Aorta (tissue), 5 donors: ENCODE measurements at regions not wholly inside any gene's neighbourhood (a gene's known extent, or its start where the extent isn't known, plus 50 kb on each side); places are given as distances from the start of the nearest gene placed in this dataset.

Experiments
- ATAC-seq: fragments of 200-7000 bp; cut with Tn5 transposase; one replicate; pipeline ENCODE4 v1.9.1; 2022; ENCODE audit warnings: moderate library complexity; ENCODE audit not compliant: low FRiP score
- DNase-seq, 2 donors: peaks; one replicate each; pipeline ENCODE4 v3.0.0-alpha.2; 2020
- H3K27ac ChIP-seq, 2 donors: one replicate each; pipeline ENCODE4 v1.5.1; 2013; ENCODE audit warnings: low read length in 2 of 2, mild to moderate bottlenecking in 2 of 2, moderate library complexity in 2 of 2, control low read depth in 1 of 2, inconsistent platforms in 1 of 2, low read depth in 1 of 2
- H3K27me3 ChIP-seq, 2 donors: one replicate each; pipeline ENCODE4 v1.6.1; 2013; ENCODE audit warnings: control low read depth in 1 of 2, low read length in 1 of 2, mild to moderate bottlenecking in 1 of 2, moderate library complexity in 1 of 2; ENCODE audit not compliant: insufficient read depth in 2 of 2, control insufficient read depth in 1 of 2
- H3K36me3 ChIP-seq, 2 donors: one replicate each; pipeline ENCODE4 v1.6.1; 2013; ENCODE audit warnings: control low read depth in 1 of 2, low read length in 1 of 2, mild to moderate bottlenecking in 1 of 2; ENCODE audit not compliant: insufficient read depth in 2 of 2, control insufficient read depth in 1 of 2
- H3K4me1 ChIP-seq, 2 donors: one replicate each; pipeline ENCODE4 v1.6.1; 2013; ENCODE audit warnings: low read length in 2 of 2, control low read depth in 1 of 2, mild to moderate bottlenecking in 1 of 2, moderate library complexity in 1 of 2; ENCODE audit not compliant: insufficient read depth in 2 of 2, control insufficient read depth in 1 of 2
- H3K4me3 ChIP-seq, 2 donors: one replicate each; pipeline ENCODE4 v1.5.1; 2013; ENCODE audit warnings: low read length in 2 of 2, control low read depth in 1 of 2, mild to moderate bottlenecking in 1 of 2
- H3K9me3 ChIP-seq: one replicate; pipeline ENCODE4 v1.6.1; 2013; ENCODE audit warnings: mild to moderate bottlenecking, low read length; ENCODE audit not compliant: control insufficient read depth
- WGBS, 2 donors: extraction: QIAGEN DNeasy Blood & Tissue Kit; methylation state at CpG; one replicate each; pipeline ENCODE4 v1.1.7; 2013; 5-methylcytosine and 5-hydroxymethylcytosine counted together
- intact Hi-C, 2 donors: fragments of 100-400 bp; cut with DNase I; formaldehyde crosslinking; loops; one replicate each; pipeline versions ENCODE4 v1.14.2 to v1.15.0; 2022
- donor health status: healthy with polysubstance abuse.
- donor health status: Bipolar disorder and iron deficiency.
- donor health status: DM: no; HTN: no; CAD: no.
- donor health status: DM: no; HTN: no; CAD: no.
- donor health status: DM: yes; HTN: yes; CAD: no.

DNA sequence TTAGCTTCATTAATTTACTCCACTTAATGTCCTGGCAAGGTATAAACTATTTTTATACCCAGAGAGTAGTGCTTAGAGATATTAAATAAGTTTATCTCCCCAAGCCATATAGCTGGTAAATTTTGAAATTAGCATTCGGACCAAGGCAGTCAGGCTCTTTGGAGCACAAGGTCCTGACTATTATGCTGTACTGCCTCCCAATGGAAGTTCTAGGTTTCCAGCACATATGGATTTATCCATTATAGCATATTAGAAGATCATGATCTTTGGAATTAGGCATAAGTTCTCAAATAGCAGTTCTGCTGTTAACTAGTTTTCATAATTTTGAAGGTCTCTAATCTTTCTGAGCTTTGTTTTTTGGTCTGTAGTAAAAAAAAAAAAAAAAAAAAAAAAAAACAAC, 835.3 kb upstream of the EPHA7 start:
- Histone ChIP-seq H3K27me3 (no peaks in the 10 kb centered on the region), H3K4me3 (no peak overlapping the region), H3K4me1 (no peaks in the 10 kb centered on the region), H3K36me3 (no peaks in the 10 kb centered on the region), H3K27ac (no peak overlapping the region), H3K9me3 (no peaks in the 10 kb centered on the region)
- intact Hi-C loops = no loop called here
- WGBS, 2 donors = 37 to 41% methylated on average over 1 of the region's 1 CpG
- ATAC-seq (no peak), DNase-seq (no peak)

GRCh38 chr6:94251878-94252277, 832.5 kb upstream of the EPHA7 start:
- intact Hi-C loops = no loop called here
- no peak overlapping the region for H3K4me3 ChIP-seq
- H3K27me3 ChIP-seq = no peaks in the 10 kb centered on the region
- DNase-seq (no peak), ATAC-seq (no peak)
- no peak overlapping the region for H3K27ac ChIP-seq
- H3K4me1 ChIP-seq = no peaks in the 10 kb centered on the region
- H3K36me3 ChIP-seq = no peaks in the 10 kb centered on the region
- H3K9me3 ChIP-seq = no peaks in the 10 kb centered on the region

- Histone ChIP-seq H3K4me3 (no peak overlapping the region), H3K36me3 (no peaks in the 10 kb centered on the region), H3K9me3 (no peaks in the 10 kb centered on the region), H3K27me3 (no peaks in the 10 kb centered on the region), H3K4me1 (no peaks in the 10 kb centered on the region), H3K27ac (no peak overlapping the region)
- ATAC-seq (no peak), DNase-seq (no peak)
- 76 to 83% methylated on average over 4 of the region's 4 CpGs for WGBS, 2 donors
- intact Hi-C loops = no loop called here
These were observed 826.0 kb upstream of the EPHA7 start for GRCh38 chr6:94245395-94245794.

GRCh38 chr6:94238868-94239267, 819.5 kb upstream of the EPHA7 start:
- H3K9me3 ChIP-seq = peaks cover 2% of the 10 kb centered on the region
- DNase-seq = no peak

GRCh38 chr6:94227741-94228140, 808.4 kb upstream of the EPHA7 start:
- Histone ChIP-seq H3K4me1 (no peaks in the 10 kb centered on the region), H3K27me3 (no peaks in the 10 kb centered on the region), H3K27ac (no peak overlapping the region), H3K9me3 (no peaks in the 10 kb centered on the region), H3K36me3 (no peaks in the 10 kb centered on the region), H3K4me3 (no peak overlapping the region)
- 61 to 65% methylated on average over 4 of the region's 4 CpGs for WGBS, 2 donors
- intact Hi-C loops = no loop called here
- ATAC-seq = no peak
- no peak for DNase-seq

More at GRCh38 chr6:94238868-94239267, 819.5 kb upstream of the EPHA7 start:
- Histone ChIP-seq H3K4me3 (no peak overlapping the region), H3K27me3 (no peaks in the 10 kb centered on the region), H3K4me1 (no peaks in the 10 kb centered on the region), H3K27ac (no peak overlapping the region), H3K36me3 (no peaks in the 10 kb centered on the region)
- WGBS, 2 donors = 19 to 49% methylated on average over 1 of the region's 1 CpG
- intact Hi-C loops = no loop called here
- ATAC-seq = no peak

DNA sequence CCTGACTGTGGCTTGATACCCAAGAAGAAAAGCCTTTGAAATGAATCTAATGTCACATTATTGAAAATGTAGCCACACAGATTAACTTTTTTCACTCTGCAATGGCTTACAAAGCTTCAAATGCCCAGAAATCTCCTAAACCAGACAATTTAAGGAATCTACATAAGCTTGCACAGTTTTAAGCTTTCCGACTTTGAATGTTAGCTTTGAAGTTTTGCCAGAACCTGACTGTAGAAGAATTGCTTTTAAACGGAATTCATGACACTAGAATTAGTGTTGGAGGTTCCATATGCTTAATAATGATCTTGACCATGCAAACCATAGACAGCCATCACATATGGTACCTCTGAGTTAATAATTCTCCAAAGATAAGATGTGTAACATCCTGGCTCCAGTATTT, 798.5 kb upstream of the EPHA7 start:
- H3K4me3 ChIP-seq = no peak overlapping the region
- intact Hi-C loops = no loop called here
- no peaks in the 10 kb centered on the region for H3K4me1 ChIP-seq
- 1 to 3% methylated on average over 2 of the region's 2 CpGs for WGBS, 2 donors
- ATAC-seq (no peak), DNase-seq (no peak)
- no peaks in the 10 kb centered on the region for H3K36me3 ChIP-seq
- H3K27ac ChIP-seq = no peak overlapping the region
- no peaks in the 10 kb centered on the region for H3K27me3 ChIP-seq
- no peaks in the 10 kb centered on the region for H3K9me3 ChIP-seq

- WGBS, 2 donors = 83 to 87% methylated on average over 1 of the region's 1 CpG
- Histone ChIP-seq H3K27me3 (no peaks in the 10 kb centered on the region), H3K36me3 (no peaks in the 10 kb centered on the region), H3K4me1 (no peaks in the 10 kb centered on the region), H3K4me3 (no peak overlapping the region), H3K9me3 (no peaks in the 10 kb centered on the region), H3K27ac (no peak overlapping the region)
- no peak for DNase-seq
- intact Hi-C loops = no loop called here
- no peak for ATAC-seq
These were observed 796.2 kb upstream of the EPHA7 start for GRCh38 chr6:94215552-94215951.

DNA sequence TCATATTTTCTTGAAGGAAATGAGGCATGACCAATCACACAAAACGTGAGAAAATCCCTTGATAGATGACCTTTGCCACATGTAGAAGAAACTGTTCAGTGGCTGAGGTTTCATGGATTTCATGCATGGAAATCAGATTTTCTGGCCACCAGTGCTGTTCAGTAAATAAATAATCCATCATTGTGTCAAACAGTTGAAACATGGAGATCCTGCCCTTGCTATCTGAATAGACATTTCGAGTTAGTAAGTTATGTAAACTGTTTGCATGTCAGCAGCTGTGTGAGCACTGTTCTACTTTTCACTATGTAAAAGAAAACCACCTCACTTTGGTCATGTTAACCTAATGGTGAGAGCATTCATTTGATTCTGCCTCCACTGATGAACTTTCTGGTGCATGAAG, 793.9 kb upstream of the EPHA7 start:
- ATAC-seq (no peak), DNase-seq (no peak)
- Histone ChIP-seq H3K27ac (no peak overlapping the region), H3K4me3 (no peak overlapping the region), H3K4me1 (no peaks in the 10 kb centered on the region), H3K9me3 (no peaks in the 10 kb centered on the region), H3K27me3 (no peaks in the 10 kb centered on the region), H3K36me3 (no peaks in the 10 kb centered on the region)
- intact Hi-C loops = no loop called here
- 2 to 4% methylated on average over 2 of the region's 2 CpGs for WGBS, 2 donors

GRCh38 chr6:94196891-94197290, 777.5 kb upstream of the EPHA7 start:
- H3K27me3 ChIP-seq = no peaks in the 10 kb centered on the region

More at GRCh38 chr6:94196891-94197290, 777.5 kb upstream of the EPHA7 start:
- no peak for ATAC-seq
- Histone ChIP-seq H3K4me3 (no peak overlapping the region), H3K36me3 (no peaks in the 10 kb centered on the region), H3K9me3 (no peaks in the 10 kb centered on the region), H3K4me1 (no peaks in the 10 kb centered on the region), H3K27ac (no peak overlapping the region)
- no peak for DNase-seq
- 71 to 78% methylated on average over 5 of the region's 5 CpGs for WGBS, 2 donors
- intact Hi-C loops = no loop called here
